ENCODE measurements at regions not wholly inside any gene's neighbourhood (a gene's known extent, or its start where the extent isn't known, plus 50 kb on each side); places are given as distances from the start of the nearest gene placed in this dataset.

DNA sequence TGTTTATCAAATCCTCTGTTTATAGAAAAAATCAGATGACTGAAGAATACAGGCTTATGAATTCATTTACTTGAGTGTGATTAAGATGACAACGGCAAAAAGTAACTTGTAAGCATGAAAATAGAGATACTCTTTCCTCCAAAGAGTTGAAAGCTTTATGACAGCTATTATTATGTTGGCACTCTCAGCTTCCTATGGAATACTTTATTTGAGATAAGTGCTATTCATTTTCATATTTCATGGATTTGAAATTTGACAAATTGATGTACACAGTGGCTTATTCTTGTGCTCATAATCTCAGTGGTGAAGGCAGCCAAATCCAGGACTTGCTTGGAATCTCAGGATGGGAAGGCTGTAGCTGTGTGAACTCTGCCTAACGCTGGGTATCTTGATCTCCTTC lies 991.6 kb downstream of the GALC start (continued):
- TF ChIP-seq, protein P1, sequence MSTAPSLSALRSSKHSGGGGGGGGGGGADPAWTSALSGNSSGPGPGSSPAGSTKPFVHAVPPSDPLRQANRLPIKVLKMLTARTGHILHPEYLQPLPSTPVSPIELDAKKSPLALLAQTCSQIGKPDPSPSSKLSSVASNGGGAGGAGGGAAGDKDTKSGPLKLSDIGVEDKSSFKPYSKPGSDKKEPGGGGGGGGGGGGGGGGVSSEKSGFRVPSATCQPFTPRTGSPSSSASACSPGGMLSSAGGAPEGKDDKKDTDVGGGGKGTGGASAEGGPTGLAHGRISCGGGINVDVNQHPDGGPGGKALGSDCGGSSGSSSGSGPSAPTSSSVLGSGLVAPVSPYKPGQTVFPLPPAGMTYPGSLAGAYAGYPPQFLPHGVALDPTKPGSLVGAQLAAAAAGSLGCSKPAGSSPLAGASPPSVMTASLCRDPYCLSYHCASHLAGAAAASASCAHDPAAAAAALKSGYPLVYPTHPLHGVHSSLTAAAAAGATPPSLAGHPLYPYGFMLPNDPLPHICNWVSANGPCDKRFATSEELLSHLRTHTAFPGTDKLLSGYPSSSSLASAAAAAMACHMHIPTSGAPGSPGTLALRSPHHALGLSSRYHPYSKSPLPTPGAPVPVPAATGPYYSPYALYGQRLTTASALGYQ (CRISPR knock-in tag; IDR thresholded peaks at IDR 0.05) = no peak
- no peak for TF ChIP-seq ZNF616 (CRISPR knock-in tag; IDR thresholded peaks at IDR 0.05; ENCODE audit: low read depth)
- TF ChIP-seq ZNF557 (CRISPR knock-in tag; IDR thresholded peaks at IDR 0.05) = no peak
- no peak for TF ChIP-seq ARNT (IDR thresholded peaks at IDR 0.05)
- no peak for TF ChIP-seq ZNF260 (CRISPR knock-in tag; IDR thresholded peaks at IDR 0.05; ENCODE audit: borderline replicate concordance, low read depth)
- TF ChIP-seq AFF4 (CRISPR knock-in tag; IDR thresholded peaks at IDR 0.05) = no peak

GRCh38 chr14:87000081-87000480 lies 992.9 kb downstream of the GALC start:
- no peak overlapping the region for H3K4me3 ChIP-seq (replicated peaks in 1 of 3; ENCODE audit: insufficient read depth in 1 of 3, low read depth in 2 of 3, low read length in 3 of 3)
- no TSS peak for BruUV-seq (replicated peaks)
- ATAC-seq (no peak), DNase-seq (ENCODE audit: low spot score) (no peak), FAIRE-seq (no peak)
- intact Hi-C loops (cut with micrococcal nuclease; ENCODE audit: unreplicated experiment) (no loop called here), in situ Hi-C loops (cut with HindIII; ENCODE audit: extremely low pct_ligation_motif_present, low pct_unique_long_range_greater_than_20kb) (no loop called here)
- no peaks in the 10 kb centered on the region for H4K20me1 ChIP-seq (ENCODE audit: insufficient read depth, low read length)
- H3K9me3 ChIP-seq (ENCODE audit: low read length) = no peaks in the 10 kb centered on the region
- H3K4me2 ChIP-seq (ENCODE audit: low read depth, low read length) = no peak overlapping the region
- H3K36me3 ChIP-seq (replicated peaks in 1 of 2; ENCODE audit: control insufficient read depth in 1 of 2, insufficient read depth in 2 of 2, low read length in 2 of 2) = no peaks in the 10 kb centered on the region
- no peaks in the 10 kb centered on the region for H3K27me3 ChIP-seq (ENCODE audit: control insufficient read depth in 1 of 2, insufficient read depth in 2 of 2, low read length in 2 of 2)
- H3K9ac ChIP-seq (ENCODE audit: insufficient read depth, low read depth, low read length) = no peak overlapping the region
- H3K27ac ChIP-seq (ENCODE audit: extremely low read length, insufficient read depth, low read length) = no peak overlapping the region
- H3K4me1 ChIP-seq (ENCODE audit: insufficient read depth, low read length) = no peaks in the 10 kb centered on the region
- CTCF ChIA-PET (ENCODE audit: low intra/inter-chr PET ratio, low total read pairs) = no interaction called here
- WGBS (ENCODE audit: low lambda C conversion rate) = 0% methylated on average over 4 of the region's 4 CpGs
- H2AFZ ChIP-seq (ENCODE audit: low read length) = no peak overlapping the region
- no peaks in the 10 kb centered on the region for H3K79me2 ChIP-seq (ENCODE audit: insufficient read depth, low read length)
- POLR2A ChIA-PET = no interaction called here
- TF ChIP-seq PAWR (CRISPR knock-in tag; IDR thresholded peaks at IDR 0.05; ENCODE audit: borderline replicate concordance) (no peak), AHR (CRISPR knock-in tag; IDR thresholded peaks at IDR 0.05) (no peak), ZNF33A (CRISPR knock-in tag; IDR thresholded peaks at IDR 0.05; ENCODE audit: borderline replicate concordance) (no peak), SYNCRIP (IDR thresholded peaks at IDR 0.05; ENCODE audit: insufficient read depth, low read depth, low read length) (no peak), CREB1 (IDR thresholded peaks at IDR 0.05) (no peak), CREB1 (CRISPR knock-in tag; IDR thresholded peaks at IDR 0.05) (no peak), ZNF276 (CRISPR knock-in tag; IDR thresholded peaks at IDR 0.05; ENCODE audit: low read depth) (no peak), ZBTB39 (CRISPR knock-in tag; IDR thresholded peaks at IDR 0.05) (no peak), MYNN (CRISPR knock-in tag; IDR thresholded peaks at IDR 0.05; ENCODE audit: low read depth) (no peak), SRF (IDR thresholded peaks at IDR 0.05; ENCODE audit: low read depth, low read length) (no peak)
